Activated CD4-positive, alpha-beta memory T cell treated with anti-CD3 and anti-CD28 coated beads, Interleukin-2, amount 10 ng/mL, durations not matched to agents 7 days and 5 days (primary cell): ENCODE measurements at regions not wholly inside any gene's neighbourhood (a gene's known extent, or its start where the extent isn't known, plus 50 kb on each side); places are given as distances from the start of the nearest gene placed in this dataset.

Source experiments
- CTCF ChIA-PET: fragments of 350-600 bp; sonication (Branson Sonifier 250); formaldehyde crosslinking; loops from one replicate; lab custom pipeline; 2021; ENCODE audit warnings: antibody characterized with exemption, inconsistent platforms; lab: Charles Lee
- POLR2A ChIA-PET: fragments of 350-600 bp; sonication (Branson Sonifier 250); formaldehyde crosslinking; loops from one replicate; lab custom pipeline; 2021; ENCODE audit warnings: antibody characterized with exemption; lab: Charles Lee
- DNase-seq: peaks from one replicate; pipeline ENCODE4 v3.0.0-alpha.2; 2020
- H3K27ac Mint-ChIP-seq: one replicate; pipeline ENCODE4 v1.8.0; 2021; ENCODE audit warnings: mild to moderate bottlenecking, mixed read lengths
- H3K27me3 Mint-ChIP-seq: one replicate; pipeline ENCODE4 v1.8.0; 2021; ENCODE audit warnings: mixed read lengths
- H3K36me3 Mint-ChIP-seq: one replicate; pipeline ENCODE4 v1.8.0; 2021; ENCODE audit warnings: low read depth, mixed read lengths
- H3K4me1 Mint-ChIP-seq: one replicate; pipeline ENCODE4 v1.8.0; 2021; ENCODE audit warnings: mixed read lengths
- H3K4me3 Mint-ChIP-seq: one replicate; pipeline ENCODE4 v1.8.0; 2021; ENCODE audit warnings: mild to moderate bottlenecking, mixed read lengths
- H3K9me3 Mint-ChIP-seq: one replicate; pipeline ENCODE4 v1.8.0; 2021; ENCODE audit warnings: mixed read lengths

DNA sequence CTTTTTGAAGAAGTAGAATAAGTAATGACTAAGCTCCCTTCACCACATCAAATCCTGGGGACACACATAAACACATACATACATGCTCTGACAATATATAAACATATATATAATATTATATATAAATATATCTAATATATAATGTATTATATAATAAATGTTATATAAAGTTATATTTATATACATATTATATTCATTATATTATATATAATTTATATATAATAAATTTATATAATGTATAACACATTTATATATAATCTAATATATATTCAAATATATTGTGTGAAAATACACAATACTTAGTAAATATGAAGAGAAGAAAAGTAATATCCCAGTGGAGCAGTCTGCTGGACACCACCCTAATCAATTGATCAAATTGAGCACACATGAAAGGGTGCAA, 2177.9 kb upstream of the CELF4 start:
- Mint-ChIP-seq H3K4me1 (no peaks in the 10 kb centered on the region), H3K4me3 (no peak overlapping the region), H3K9me3 (no peaks in the 10 kb centered on the region), H3K36me3 (no peaks in the 10 kb centered on the region), H3K27ac (no peak overlapping the region), H3K27me3 (no peaks in the 10 kb centered on the region)
- ChIA-PET CTCF (no interaction called here), POLR2A (no interaction called here)
- DNase-seq = no peak

- no peak overlapping the region for H3K4me3 Mint-ChIP-seq
- ChIA-PET POLR2A (no interaction called here), CTCF (no interaction called here)
- DNase-seq = no peak
- peaks cover 2% of the 10 kb centered on the region for H3K9me3 Mint-ChIP-seq
- H3K4me1 Mint-ChIP-seq = no peaks in the 10 kb centered on the region
- H3K27ac Mint-ChIP-seq = no peak overlapping the region
- H3K27me3 Mint-ChIP-seq = no peaks in the 10 kb centered on the region
- H3K36me3 Mint-ChIP-seq = no peaks in the 10 kb centered on the region
Observed at GRCh38 chr18:39741755-39742466, 2176.3 kb upstream of the CELF4 start.

- CTCF ChIA-PET = no interaction called here
Observed at GRCh38 chr18:39737869-39738268, 2172.3 kb upstream of the CELF4 start.

GRCh38 chr18:39732918-39733317, 2167.3 kb upstream of the CELF4 start:
- no peak overlapping the region for H3K27ac Mint-ChIP-seq
- ChIA-PET POLR2A (no interaction called here), CTCF (no interaction called here)
- no peak for DNase-seq
- H3K9me3 Mint-ChIP-seq = peaks cover 5% of the 10 kb centered on the region
- no peaks in the 10 kb centered on the region for H3K36me3 Mint-ChIP-seq
- no peak overlapping the region for H3K4me3 Mint-ChIP-seq
- H3K27me3 Mint-ChIP-seq = no peaks in the 10 kb centered on the region
- H3K4me1 Mint-ChIP-seq = no peaks in the 10 kb centered on the region

More at GRCh38 chr18:39737869-39738268, 2172.3 kb upstream of the CELF4 start:
- no peaks in the 10 kb centered on the region for H3K36me3 Mint-ChIP-seq
- POLR2A ChIA-PET = no interaction called here
- H3K27me3 Mint-ChIP-seq = no peaks in the 10 kb centered on the region
- H3K27ac Mint-ChIP-seq = no peak overlapping the region
- H3K4me3 Mint-ChIP-seq = no peak overlapping the region
- no peaks in the 10 kb centered on the region for H3K4me1 Mint-ChIP-seq
- no peak for DNase-seq
- peaks cover 6% of the 10 kb centered on the region for H3K9me3 Mint-ChIP-seq

- H3K36me3 Mint-ChIP-seq = no peaks in the 10 kb centered on the region
- no peaks in the 10 kb centered on the region for H3K27me3 Mint-ChIP-seq
- ChIA-PET CTCF (no interaction called here), POLR2A (no interaction called here)
- DNase-seq = no peak
- peaks cover 5% of the 10 kb centered on the region for H3K9me3 Mint-ChIP-seq
- H3K4me3 Mint-ChIP-seq = no peak overlapping the region
- H3K27ac Mint-ChIP-seq = no peak overlapping the region
- H3K4me1 Mint-ChIP-seq = no peaks in the 10 kb centered on the region
Observed at GRCh38 chr18:39730606-39731005, 2165.0 kb upstream of the CELF4 start.

- Mint-ChIP-seq H3K4me1 (no peaks in the 10 kb centered on the region), H3K27ac (no peak overlapping the region), H3K36me3 (no peaks in the 10 kb centered on the region), H3K4me3 (no peak overlapping the region), H3K27me3 (no peaks in the 10 kb centered on the region), H3K9me3 (no peaks in the 10 kb centered on the region)
- no peak for DNase-seq
- ChIA-PET POLR2A (no interaction called here), CTCF (no interaction called here)
Observed at GRCh38 chr18:39724652-39725051, 2159.1 kb upstream of the CELF4 start.

DNA sequence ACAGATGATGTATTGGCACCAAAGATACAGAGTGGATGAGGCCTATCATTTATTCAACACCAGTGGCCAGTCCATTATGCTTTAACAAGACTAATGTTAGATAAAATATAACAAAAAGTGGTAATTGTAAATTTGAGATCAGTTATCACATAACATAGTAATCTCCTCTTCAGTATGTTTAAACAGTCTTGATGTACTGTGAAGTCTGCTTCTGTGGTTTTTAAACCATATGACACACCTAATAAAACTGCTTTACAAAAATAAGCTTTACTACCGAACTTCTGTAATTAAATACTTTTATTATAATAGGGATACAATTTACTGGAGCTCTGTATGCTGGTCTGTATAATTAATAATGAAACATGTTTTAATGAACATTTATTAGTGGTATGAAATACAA, 2156.1 kb upstream of the CELF4 start:
- POLR2A ChIA-PET = no interaction called here
- H3K9me3 Mint-ChIP-seq = peaks cover under 1% of the 10 kb centered on the region
- CTCF ChIA-PET = no interaction called here
- H3K4me1 Mint-ChIP-seq = no peaks in the 10 kb centered on the region
- H3K36me3 Mint-ChIP-seq = no peaks in the 10 kb centered on the region
- no peak overlapping the region for H3K4me3 Mint-ChIP-seq
- H3K27me3 Mint-ChIP-seq = no peaks in the 10 kb centered on the region
- no peak for DNase-seq
- H3K27ac Mint-ChIP-seq = no peak overlapping the region

- Mint-ChIP-seq H3K4me1 (no peaks in the 10 kb centered on the region), H3K27ac (no peak overlapping the region), H3K9me3 (peaks cover 8% of the 10 kb centered on the region), H3K27me3 (no peaks in the 10 kb centered on the region), H3K36me3 (no peaks in the 10 kb centered on the region), H3K4me3 (no peak overlapping the region)
- no peak for DNase-seq
- POLR2A ChIA-PET = no interaction called here
- CTCF ChIA-PET = no interaction called here
Observed at GRCh38 chr18:39713961-39714360, 2148.4 kb upstream of the CELF4 start.

DNA sequence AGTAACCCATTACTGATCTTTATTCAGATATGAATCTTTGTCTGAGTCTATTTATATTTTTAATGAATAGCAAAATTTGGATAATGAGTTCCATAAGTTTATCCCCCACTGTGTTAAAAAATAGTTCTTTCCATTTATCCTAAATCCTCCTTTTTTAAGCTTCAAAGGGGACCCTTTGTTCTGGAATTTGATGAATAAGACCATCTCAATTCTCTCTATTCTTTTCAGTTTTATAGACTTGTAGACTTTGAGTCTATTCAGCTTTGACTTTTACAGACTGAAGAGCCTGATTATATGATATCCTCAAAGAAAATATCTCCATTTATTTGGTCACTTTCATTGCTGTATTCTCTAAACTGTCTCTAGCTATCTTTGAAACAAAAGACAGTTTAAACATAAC, 2146.1 kb upstream of the CELF4 start:
- no peak overlapping the region for H3K27ac Mint-ChIP-seq
- no peaks in the 10 kb centered on the region for H3K36me3 Mint-ChIP-seq
- H3K4me3 Mint-ChIP-seq = no peak overlapping the region
- H3K27me3 Mint-ChIP-seq = no peaks in the 10 kb centered on the region
- CTCF ChIA-PET = no interaction called here
- DNase-seq = no peak
- POLR2A ChIA-PET = no interaction called here
- H3K4me1 Mint-ChIP-seq = no peaks in the 10 kb centered on the region
- H3K9me3 Mint-ChIP-seq = peaks cover 9% of the 10 kb centered on the region

DNA sequence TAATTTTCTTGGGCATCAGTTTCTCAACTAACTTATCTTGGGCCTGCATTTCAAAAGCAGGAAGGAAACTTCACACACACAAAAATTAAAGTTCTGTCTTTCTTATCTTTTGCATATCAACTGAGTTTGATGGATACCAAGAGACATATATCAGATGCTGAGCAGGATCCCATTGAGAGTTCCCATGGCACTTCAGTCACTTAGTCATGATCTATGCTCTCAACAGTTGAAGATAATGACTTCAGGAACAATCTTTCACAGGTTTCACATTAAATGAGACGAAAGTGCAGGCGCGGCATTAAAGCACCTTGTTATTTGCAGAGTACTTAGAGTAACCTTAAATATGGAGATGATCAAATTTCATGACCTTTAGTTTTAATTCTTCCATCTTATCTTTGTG, 2139.8 kb upstream of the CELF4 start:
- no peak overlapping the region for H3K27ac Mint-ChIP-seq
- ChIA-PET POLR2A (no interaction called here), CTCF (no interaction called here)
- no peaks in the 10 kb centered on the region for H3K27me3 Mint-ChIP-seq
- no peaks in the 10 kb centered on the region for H3K36me3 Mint-ChIP-seq
- H3K4me3 Mint-ChIP-seq = no peak overlapping the region
- no peaks in the 10 kb centered on the region for H3K4me1 Mint-ChIP-seq
- DNase-seq = no peak
- H3K9me3 Mint-ChIP-seq = peaks cover 10% of the 10 kb centered on the region

- POLR2A ChIA-PET = no interaction called here
- H3K4me3 Mint-ChIP-seq = no peak overlapping the region
- CTCF ChIA-PET = no interaction called here
- no peak overlapping the region for H3K27ac Mint-ChIP-seq
- H3K9me3 Mint-ChIP-seq = peaks cover 13% of the 10 kb centered on the region
- no peak for DNase-seq
- no peaks in the 10 kb centered on the region for H3K36me3 Mint-ChIP-seq
- H3K4me1 Mint-ChIP-seq = no peaks in the 10 kb centered on the region
- H3K27me3 Mint-ChIP-seq = no peaks in the 10 kb centered on the region
Observed at GRCh38 chr18:39702888-39703287, 2137.3 kb upstream of the CELF4 start.

- no peak for DNase-seq
- ChIA-PET CTCF (no interaction called here), POLR2A (no interaction called here)
- H3K4me1 Mint-ChIP-seq = no peaks in the 10 kb centered on the region
- no peaks in the 10 kb centered on the region for H3K27me3 Mint-ChIP-seq
- H3K27ac Mint-ChIP-seq = no peak overlapping the region
- no peak overlapping the region for H3K4me3 Mint-ChIP-seq
- H3K9me3 Mint-ChIP-seq = peaks cover 16% of the 10 kb centered on the region
- H3K36me3 Mint-ChIP-seq = no peaks in the 10 kb centered on the region
Observed at GRCh38 chr18:39701839-39702238, 2136.2 kb upstream of the CELF4 start.

DNA sequence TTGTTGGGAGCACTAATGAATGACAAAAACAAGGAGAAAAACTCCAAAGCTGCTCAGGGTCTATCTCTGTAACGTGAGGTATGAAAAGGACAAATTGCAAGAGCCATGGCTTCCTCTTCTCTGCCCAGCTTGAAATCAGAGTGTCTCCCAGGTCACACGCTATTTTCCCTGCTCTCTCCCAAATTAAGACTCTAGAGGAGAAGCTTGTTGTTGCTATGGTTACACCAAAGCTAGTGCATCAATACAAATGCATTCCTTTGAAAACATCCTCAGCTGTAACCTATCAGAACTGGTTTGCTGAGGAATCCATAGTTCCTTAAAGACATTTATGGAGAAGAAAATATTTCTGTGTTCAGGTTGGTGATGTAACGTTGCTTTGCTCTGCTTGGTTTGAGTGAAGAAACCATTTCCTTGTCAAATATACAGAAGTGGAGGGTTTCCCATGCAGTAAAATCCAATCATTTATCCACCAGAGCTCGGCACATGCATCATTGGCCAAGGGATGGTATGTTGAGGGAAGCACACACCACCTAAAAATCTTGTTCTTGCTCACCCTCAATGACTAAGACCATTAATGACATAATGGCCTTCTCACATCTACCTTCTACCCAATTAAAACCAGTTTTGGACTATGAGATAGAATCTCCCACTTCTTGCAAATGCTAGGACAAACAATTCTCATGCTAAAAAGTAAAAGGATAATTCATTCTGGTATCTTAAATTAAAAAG, 2135.6 kb upstream of the CELF4 start:
- peaks cover 16% of the 10 kb centered on the region for H3K9me3 Mint-ChIP-seq
- H3K27me3 Mint-ChIP-seq = no peaks in the 10 kb centered on the region
- ChIA-PET CTCF (no interaction called here), POLR2A (no interaction called here)
- no peak overlapping the region for H3K27ac Mint-ChIP-seq
- H3K4me1 Mint-ChIP-seq = no peaks in the 10 kb centered on the region
- no peak overlapping the region for H3K4me3 Mint-ChIP-seq
- no peaks in the 10 kb centered on the region for H3K36me3 Mint-ChIP-seq
- DNase-seq = no peak
